ENCODE measurements at regions not wholly inside any gene's neighbourhood (a gene's known extent, or its start where the extent isn't known, plus 50 kb on each side); places are given as distances from the start of the nearest gene placed in this dataset.
"Not testable (repeated sequence)": the region's sequence is repeated elsewhere in the genome, so short reads cannot be mapped to it uniquely, and the experiment has no call there.

DNA sequence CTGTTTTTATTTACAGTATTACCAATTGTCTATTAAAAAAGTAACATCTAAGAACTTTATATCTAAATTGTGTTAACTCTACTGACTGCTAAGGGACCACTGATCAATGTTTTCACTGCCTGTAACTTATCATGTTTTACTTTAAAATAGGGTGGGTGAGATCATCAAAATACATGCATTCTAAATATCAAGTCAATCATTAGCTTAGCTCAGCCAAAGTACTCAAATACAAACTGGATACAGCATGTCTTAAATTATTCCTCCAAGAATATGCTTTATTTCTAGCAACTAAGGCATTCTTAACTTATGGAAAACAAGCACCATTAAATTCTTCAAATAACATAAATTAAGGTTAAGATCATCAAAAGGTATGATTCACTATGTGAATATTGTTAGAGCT lies 638.7 kb upstream of the RGS18 start:
- no peak for DNase-seq

DNA sequence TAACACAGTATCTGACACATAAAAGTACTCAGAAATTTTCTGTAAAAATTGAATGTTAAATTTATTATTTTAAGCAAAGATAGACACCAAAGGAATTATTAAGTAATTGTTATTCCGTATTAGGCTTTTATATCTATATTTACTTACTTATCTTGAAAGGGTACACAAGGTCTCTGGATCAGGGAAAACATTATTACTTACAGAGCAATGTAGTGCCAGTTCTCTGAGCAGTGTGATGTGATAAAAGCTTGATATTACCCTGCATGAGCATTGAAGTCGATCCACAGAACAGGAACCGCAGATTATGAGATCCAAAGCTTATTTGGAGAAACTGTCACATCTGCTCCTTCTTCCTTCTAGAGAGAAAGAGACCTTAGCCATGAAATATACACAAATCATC lies 637.9 kb upstream of the RGS18 start:
- no peak for DNase-seq

DNA sequence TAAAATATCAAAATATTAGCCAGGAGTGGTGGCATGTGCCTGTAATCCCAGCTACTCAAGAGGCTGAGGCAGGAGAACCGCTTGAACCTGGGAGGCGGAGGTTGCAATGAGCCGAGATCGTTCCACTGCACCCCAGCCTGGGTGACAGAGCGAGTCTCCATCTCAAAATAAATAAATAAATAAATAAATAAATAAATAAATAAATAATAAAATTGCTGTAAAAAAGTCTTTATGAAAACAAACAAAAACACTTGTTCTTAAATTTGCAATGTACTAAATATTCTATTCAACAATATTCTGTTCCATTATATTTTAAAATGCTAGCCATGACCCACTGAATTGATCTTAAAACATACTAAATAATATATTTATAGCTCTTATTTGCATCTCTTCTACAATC lies 632.3 kb upstream of the RGS18 start:
- DNase-seq = not testable (repeated sequence)

DNA sequence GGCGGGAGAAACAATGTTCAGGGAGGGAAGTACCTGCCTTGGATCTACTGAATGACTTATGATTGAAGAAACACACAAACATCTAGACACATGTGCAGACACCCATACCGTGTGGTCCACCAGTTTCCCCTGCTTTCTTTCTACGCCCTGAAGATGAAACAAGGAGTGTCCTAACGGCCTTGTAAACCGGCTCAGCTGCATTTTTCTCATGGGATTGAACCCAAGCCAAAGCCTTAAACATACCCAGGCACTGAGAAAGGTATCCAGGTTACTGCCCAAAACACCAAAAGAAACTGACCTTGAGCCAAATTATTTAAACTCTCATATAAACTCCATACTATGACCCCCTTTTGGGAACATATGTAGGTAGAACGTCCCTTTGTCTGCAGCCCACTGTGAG lies 630.0 kb upstream of the RGS18 start:
- DNase-seq = no peak

DNA sequence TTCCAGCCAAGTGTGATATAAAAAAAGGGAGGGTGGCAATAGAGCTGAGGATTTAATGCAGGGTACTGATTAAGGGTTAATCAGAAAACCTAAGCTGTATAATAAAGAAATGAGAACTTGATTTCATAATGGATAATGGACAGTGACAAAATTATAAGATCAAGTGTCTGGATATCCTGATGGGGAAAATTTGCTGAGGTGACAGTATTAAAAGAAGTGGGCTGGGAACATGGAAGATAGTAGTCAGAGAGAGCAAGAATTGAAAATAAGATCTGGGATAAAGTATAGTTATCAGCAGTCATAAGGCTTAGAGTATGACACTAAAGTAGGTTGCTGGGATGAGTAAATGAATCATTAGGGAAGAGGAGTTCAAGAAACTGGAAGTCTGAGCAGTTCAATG lies 627.3 kb upstream of the RGS18 start:
- DNase-seq = no peak

DNA sequence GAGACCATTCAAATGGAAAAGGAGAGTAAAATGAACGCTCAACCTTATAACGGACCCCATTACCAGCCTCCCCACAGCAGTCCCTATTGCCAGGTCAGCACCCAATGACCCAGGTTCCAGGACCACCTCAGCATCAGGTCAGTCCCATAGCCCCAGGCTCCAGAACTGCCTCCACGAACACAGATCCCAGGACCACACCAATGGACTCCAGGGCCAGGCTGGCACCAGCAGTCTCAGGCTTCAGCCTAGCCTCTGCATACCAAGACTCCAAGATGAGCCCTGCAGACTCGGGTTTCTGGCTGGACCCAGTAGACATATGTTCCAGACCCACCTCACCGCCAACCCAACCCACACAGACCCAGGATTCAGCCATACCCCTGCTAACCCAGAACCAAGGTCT lies 625.0 kb upstream of the RGS18 start:
- DNase-seq = no peak

DNA sequence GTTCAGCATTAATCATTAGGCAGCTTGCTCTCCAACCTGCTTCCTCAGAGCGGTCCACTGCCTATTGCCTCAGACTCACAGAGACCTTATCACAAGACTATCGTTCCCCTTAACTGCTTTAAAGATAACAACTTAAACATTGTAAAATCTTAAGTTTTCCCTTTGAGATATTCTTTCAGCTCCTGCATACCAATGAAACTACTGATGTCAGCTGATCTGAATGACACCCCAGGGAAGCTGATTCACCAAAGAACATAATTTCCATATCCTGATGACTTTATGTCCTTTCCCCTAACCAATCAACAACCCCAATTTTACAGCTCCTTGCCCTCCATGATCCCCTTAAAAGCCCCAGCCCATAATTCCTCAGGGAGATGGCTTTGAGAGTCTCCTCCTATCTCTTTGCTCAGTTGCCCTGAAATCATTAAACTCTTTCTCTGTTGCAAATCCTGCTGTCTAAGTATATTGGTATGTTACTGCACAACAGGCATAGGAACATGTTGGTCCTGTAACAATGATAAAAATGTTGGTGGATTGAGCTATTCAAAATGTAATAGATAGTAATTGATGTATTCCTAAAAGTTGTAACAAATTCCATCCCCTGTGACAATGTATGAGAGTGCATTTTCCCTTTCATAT lies 621.4 kb upstream of the RGS18 start:
- DNase-seq = no peak

DNA sequence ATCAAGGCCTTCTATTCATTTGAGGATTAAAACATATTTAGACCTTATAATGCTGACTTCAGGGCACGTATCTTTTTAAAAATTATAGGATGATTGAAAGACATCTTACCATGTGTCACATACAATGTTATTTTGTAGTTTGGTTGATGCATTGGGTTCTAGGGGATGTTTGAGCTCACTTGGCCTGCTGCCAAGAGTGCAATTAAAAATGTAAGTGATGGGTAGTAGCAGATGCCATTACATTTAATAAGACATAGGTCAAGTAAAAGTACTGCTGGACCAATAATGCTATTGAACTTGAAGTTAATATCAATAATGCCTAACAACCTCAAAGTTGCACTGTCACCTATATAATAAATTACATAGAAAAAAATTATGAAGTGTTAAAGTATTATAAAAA lies 616.5 kb upstream of the RGS18 start:
- no peak for DNase-seq

DNA sequence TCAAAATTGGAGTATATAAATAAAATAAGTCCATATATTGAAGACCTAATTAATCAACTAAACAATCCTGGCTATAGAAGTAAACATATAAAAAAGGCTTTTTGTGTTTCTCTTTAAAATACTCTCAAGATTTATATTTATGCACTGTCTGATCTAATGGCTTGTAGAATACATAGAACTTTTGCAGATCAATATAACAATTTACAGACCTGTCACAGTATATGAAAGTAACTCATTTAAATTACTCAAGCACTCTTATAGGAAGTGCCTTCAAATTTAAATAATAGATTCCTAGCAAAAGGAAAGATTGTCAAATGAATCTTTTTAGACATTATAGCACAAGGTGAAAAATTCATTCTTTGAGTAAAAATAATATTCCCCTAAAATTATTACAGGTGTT lies 615.8 kb upstream of the RGS18 start:
- DNase-seq = no peak

DNA sequence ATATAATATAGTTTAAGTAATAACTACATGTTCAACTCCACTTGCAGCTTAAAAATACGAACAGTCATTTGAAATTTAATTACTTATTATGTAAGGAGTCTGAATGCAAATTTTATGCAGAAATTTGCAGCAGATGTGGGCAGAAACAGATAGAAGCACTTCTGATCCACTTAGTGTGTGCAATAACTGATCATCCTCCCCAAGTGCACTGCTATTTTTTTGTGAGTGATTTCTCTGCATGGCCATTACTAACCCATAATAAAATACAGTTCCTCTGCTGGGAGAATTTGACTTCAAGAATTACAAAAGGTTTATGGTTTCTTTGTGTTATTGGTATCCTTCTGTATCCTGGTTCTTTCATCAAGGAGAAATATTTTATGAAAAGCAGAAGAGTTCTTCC lies 611.5 kb upstream of the RGS18 start:
- no peak for DNase-seq

DNA sequence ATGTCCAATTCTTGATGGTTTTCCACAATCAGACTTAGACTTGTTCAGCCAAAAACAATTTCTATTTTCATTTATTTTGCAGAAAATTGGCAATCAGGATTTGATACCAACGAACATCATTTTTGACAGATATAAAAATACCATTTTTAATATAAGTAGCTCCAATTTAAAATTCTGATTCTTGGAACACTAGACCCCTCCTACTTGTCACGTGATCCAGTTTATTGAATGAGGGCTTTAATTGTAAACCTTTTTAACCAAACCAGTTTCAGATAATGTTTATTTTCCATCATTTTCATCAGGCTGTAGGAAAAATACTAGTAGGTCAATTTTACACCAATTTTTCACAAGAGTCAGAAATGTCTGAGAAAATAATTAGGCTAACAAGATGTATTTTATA lies 607.2 kb upstream of the RGS18 start:
- DNase-seq = no peak

DNA sequence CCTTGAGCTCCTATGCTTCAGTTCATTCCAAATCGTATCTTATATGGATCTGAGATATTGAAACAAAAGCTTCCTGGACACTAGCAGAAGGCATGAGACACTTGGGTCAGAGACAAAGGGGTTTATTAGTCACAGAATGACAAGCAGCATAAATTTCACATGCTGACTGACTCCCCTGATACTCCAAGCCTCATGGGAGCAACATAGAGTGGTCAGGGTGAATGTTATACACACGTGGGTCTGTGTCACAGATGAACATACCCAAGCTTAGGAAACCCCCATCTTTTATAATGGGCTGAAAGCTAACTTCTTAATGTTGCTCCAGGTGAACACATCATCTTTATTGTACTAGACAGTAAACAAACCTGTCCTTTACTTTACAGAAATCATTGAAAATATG lies 599.9 kb upstream of the RGS18 start:
- DNase-seq = no peak

DNA sequence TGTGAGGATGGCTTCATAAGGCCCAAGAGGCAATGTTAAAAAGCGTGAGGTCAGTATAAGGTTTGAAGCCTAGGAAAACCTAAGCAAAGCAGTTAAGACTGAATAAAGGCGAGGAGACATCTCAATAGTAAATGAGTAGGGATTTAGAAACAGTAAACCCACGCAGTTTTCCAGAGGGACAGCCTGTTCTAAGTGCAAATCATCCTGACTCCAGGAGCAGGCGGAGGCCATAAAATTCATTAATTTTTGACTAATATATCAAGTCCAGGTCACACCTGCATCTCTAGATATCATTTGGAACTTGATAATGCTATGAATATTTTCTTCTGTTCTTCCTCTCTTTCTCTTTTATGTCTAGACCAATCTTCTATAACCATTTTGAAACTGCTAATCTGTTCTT lies 597.0 kb upstream of the RGS18 start:
- no peak for DNase-seq

DNA sequence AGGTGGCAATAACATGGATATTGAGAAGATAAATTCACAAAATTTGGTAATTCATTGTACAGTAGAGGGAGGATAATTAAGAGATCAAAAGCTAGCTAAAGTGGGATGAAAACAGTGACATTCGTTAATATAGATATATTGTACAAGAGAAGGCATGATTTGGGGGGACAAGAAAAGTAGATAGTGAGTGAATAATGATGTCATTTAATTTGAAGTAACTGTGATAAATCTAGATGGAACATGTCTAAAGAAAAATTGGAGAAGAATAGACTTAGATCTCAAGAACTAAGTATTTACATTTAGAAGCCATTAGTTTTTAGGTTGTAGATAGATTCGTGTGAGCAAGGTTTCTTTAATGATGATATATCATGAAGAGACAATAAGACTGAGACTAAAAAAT lies 594.0 kb upstream of the RGS18 start:
- DNase-seq = no peak

DNA sequence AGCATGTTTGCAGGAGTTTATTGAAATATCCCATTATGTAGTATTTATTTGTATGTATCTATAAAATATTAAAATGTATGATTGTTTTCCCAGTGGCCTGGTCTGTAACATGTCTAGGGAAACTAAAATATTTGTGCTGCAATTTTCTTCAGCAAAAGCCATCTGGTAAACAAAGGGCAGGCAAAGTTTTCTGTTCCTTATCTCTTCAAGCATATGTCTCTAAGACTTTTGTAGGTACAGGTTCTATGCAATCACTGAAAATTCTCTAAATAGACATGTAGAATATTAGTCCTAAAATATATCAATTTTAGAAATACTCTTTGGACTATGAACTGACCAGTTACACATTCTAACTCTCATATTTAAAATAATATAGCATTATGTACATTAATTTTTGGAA lies 585.8 kb upstream of the RGS18 start:
- DNase-seq = no peak

DNA sequence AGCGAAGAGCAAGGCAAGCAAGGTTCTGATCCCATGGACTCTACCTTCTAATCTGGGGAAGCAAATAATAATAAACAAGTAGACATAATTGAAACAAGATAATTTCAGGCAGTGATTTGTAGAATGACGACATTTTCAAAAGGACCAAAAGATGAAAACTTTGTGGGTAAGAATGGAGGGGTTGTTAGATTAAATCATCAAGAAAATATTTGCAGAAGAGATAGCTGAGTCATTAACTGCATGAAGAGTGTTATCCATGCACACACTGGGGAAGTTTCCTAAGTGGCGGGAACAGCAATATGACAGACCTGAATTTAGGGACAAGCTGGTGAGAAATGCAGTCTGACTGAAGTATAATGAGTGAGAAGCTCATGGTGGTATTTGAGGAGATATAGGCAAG lies 583.1 kb upstream of the RGS18 start:
- DNase-seq = no peak

DNA sequence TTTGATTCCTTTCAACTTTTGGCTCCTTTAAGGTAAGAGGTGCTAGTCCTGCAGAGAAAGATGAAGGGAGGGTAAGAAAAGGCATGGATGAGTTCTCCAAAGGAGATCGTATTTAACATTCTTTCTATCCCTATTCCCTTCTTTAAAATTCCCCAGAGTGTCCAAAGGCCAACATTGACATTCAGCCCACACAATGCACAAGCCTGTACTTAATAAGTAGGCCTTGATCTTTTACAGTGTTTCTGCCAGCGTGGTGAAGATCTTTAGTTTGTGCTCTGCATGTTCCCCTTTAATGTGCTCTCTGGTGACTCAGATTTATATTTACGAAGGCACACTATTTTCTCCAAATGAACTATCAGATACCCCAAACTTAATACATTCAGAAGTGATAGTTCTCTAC lies 582.5 kb upstream of the RGS18 start:
- no peak for DNase-seq

DNA sequence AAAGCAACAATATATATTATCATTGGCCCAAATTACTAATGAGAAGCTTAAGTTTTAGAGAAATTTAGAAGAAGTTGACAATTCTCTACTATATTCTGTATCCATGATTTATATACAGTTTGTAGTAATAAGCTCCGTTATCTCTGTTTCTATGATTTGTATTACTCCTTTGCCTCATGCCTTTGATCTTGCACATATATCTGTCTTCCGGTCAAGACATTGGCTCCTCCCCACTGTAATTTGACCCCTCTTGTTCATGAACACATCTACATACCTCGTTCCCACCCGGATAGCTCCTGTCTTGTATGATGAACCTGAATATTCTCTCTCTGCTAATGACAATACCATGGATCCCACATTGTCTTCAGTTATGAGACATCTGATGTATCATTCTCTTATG lies 581.0 kb upstream of the RGS18 start:
- DNase-seq = no peak

DNA sequence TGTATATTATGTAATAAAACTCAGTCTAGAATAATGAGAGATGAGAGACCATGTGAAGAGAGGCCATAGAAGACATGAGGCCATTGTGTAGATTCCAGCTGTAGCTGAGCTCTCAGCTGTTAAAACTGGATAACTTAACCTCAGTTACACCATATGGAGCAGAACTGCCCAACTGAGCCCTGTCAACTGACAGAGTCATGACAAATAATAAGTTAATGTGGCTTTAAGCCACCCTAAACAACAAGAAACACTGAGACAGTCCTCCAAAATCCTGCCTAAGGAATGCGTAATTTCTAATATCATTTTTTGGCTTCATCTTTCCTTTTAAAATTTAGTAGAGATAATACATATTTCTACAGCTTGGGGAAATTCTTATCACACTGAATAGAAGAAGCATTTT lies 580.0 kb upstream of the RGS18 start:
- no peak for DNase-seq

DNA sequence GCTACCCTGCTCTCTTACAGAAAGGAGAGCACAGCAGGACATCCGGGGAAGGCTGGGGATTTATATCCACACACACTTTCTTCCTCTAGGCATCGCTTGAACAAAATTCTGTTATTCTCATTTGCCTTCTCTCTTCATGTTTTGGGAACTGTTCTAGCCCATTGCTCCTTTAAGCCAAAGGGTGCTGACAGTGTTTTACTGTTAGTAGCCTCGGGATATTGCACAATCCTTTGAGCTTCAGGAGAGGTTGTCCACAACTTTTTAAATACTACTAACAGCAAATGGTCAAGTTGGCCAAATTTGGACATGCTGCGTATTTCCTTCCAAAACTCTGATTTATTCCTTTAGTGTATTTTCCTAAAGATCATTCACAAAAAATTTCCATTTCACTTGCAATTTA lies 579.2 kb upstream of the RGS18 start:
- DNase-seq = no peak

DNA sequence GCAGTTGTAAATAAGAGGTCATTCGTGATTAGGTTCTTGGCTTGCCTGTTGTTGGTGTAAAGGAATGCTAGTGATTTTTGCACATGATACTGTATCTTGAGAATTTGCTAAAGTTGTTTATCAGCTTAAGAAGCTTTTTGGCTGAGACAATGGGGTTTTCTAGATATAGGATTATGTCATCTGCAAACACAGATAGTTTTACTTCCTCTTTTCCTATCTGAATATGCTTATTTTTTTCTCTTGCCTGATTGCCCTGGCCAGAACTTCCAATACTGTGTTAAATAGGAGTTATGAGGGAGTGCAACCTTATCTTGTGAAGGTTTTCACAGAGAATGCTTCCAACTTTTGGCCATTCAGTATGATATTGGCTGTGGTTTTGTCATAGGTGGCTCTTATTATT lies 576.1 kb upstream of the RGS18 start:
- no peak for DNase-seq

DNA sequence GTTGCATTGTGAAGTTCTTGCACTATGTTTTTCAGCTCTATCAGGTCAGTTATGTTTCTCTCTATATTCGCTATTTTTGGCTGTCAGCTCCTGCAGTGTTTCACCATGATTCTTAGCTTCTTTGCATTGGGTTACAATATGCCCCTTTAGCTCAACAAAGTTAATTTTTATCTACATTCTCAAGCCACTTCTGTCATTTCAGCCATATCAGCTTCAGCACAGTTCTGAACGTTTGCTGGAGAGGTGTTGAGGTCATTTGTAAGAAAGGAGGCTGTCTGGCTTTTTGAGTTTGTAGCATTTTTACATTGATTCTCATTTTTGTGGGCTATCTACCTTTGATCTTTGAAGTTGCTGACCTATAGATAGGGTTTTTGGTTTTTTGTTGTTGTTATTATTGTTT lies 573.2 kb upstream of the RGS18 start:
- DNase-seq = no peak

DNA sequence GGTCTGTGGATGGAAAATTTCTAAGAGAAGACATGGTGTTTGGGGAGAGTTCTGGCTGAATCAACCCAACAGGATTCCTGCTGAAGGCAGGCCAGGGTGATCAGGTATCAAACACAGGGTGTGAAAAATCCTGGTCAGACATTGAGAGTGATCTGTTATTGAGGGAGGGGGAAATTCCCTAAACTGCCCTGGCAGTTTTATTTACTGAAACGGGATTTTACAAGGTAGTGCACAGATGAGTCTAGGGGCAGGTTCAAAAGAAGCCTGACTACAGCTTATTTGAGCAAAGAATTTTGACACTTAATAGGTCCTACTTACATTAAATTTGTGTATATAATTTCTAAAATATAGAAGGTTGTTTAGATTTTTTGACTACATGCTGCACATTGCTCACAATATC lies 569.4 kb upstream of the RGS18 start:
- DNase-seq = no peak

DNA sequence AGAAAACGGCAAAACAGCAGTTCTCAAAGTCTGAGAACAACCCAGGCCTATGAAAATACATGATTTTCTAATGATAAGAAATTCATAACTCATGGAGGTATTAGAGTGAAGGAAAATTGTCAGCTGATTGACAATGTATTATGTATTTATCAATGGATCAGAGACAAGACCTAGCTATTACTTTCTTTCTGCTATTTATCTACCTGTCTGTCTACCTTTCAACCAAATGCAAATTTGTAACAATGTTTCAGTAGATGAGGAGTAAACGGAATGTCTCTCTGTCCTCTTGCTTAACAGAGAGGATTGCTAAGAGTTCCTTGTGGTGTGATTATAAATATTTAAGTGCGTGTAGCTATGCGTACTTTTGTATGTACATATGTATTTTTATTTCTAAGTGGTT lies 568.7 kb upstream of the RGS18 start:
- no peak for DNase-seq

DNA sequence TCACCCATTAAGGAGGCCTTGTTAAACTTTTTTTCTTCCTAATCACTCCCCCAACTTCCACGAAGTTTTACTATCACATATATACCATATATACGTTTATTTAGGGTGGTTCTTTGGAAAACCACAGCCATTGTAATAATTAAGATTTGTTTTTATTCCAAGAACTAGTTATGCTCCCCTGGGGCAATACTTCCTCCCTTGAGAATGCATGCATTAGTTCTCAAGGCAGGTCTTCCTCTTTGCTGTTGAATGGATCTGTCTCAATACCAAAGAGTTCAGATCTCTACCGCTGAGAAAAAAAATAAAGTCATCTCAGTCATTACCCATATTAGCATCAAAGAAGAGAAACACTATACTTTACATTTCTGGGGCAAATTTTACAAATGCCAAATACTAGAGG lies 567.7 kb upstream of the RGS18 start:
- no peak for DNase-seq

DNA sequence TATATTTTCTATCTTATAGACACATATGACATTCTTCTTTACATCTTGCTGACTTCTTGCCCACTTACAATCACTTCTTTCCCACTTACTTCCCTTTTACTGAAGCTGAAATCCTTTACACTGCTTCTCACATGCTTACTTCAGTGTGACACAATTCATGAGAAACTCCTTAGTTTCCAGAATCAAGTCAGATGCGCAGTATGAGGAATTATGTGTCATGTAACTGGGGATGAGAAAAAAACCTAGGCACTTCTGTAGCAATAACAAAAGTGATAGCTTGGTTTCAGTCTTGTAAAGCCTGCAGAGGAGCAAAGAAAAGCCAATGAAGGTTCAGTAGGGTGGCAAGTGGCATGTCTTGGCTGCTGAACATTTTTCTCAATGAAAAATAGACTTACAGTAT lies 566.2 kb upstream of the RGS18 start:
- DNase-seq = peak; percentile 2
